Hepatocyte (in vitro differentiated cells): ENCODE measurements at regions not wholly inside any gene's neighbourhood (a gene's known extent, or its start where the extent isn't known, plus 50 kb on each side); places are given as distances from the start of the nearest gene placed in this dataset.
A peak's percentile ranks its signal among the peaks of the same experiment; 100 is the strongest.

Source experiments
- DNase-seq: peaks from one replicate; pipeline ENCODE4 v3.0.0-alpha.2; 2016; ENCODE audit warnings: low spot score
- H2AFZ ChIP-seq: fragments of 200-600 bp; sonication (generic); 2 replicates; pipeline ENCODE4 v1.6.0; 2016; ENCODE audit warnings: antibody characterized with exemption, mild to moderate bottlenecking
- H3K27ac ChIP-seq: fragments of 200-600 bp; sonication (generic); 2 replicates; pipeline ENCODE4 v1.5.1; 2016; ENCODE audit warnings: mild to moderate bottlenecking
- H3K27me3 ChIP-seq: fragments of 200-600 bp; sonication (generic); 2 replicates; pipeline ENCODE4 v1.6.1; 2016
- H3K36me3 ChIP-seq: fragments of 200-600 bp; sonication (generic); replicated peaks from 2 replicates; pipeline ENCODE4 v1.5.1; 2016; ENCODE audit warnings: low read depth; ENCODE audit not compliant: insufficient read depth
- H3K4me1 ChIP-seq: fragments of 200-600 bp; sonication (generic); 2 replicates; pipeline ENCODE4 v1.5.1; 2016; ENCODE audit warnings: mild to moderate bottlenecking, moderate library complexity; ENCODE audit not compliant: insufficient read depth
- H3K4me2 ChIP-seq: fragments of 200-600 bp; sonication (generic); 2 replicates; pipeline ENCODE4 v1.6.0; 2016
- H3K4me3 ChIP-seq: fragments of 200-600 bp; sonication (generic); 2 replicates; pipeline ENCODE4 v1.5.1; 2016; ENCODE audit warnings: mild to moderate bottlenecking
- H3K79me2 ChIP-seq: fragments of 200-600 bp; sonication (generic); 2 replicates; pipeline ENCODE4 v1.6.0; 2017; ENCODE audit warnings: mild to moderate bottlenecking
- H3K9me2 ChIP-seq: fragments of 200-600 bp; sonication (generic); replicated peaks from 2 replicates; pipeline ENCODE4 v1.6.0; 2017; ENCODE audit warnings: mild to moderate bottlenecking; ENCODE audit not compliant: insufficient read depth
- H3K9me3 ChIP-seq: fragments of 200-600 bp; sonication (generic); 2 replicates; pipeline ENCODE4 v1.5.1; 2016; ENCODE audit warnings: low read depth, mild to moderate bottlenecking
- H4K20me1 ChIP-seq: fragments of 200-600 bp; sonication (generic); 2 replicates; pipeline ENCODE4 v1.6.0; 2016; ENCODE audit warnings: mild to moderate bottlenecking; ENCODE audit not compliant: insufficient read depth, poor library complexity, severe bottlenecking
- CTCF ChIP-seq: fragments of 200-600 bp; sonication (generic); IDR thresholded peaks from 2 replicates; pipeline ENCODE4 v1.5.1; 2016; ENCODE audit warnings: antibody characterized with exemption, mild to moderate bottlenecking; ENCODE audit not compliant: poor library complexity
- EZH2 ChIP-seq: fragments of 200-600 bp; sonication (generic); IDR thresholded peaks from 2 replicates; pipeline ENCODE4 v1.6.1; 2016; ENCODE audit warnings: antibody characterized with exemption, mild to moderate bottlenecking, borderline replicate concordance
- EZH2phosphoT487 ChIP-seq: fragments of 200-600 bp; sonication (generic); IDR thresholded peaks from one replicate; pipeline ENCODE4 v1.6.1; 2018; ENCODE audit warnings: antibody characterized with exemption, mild to moderate bottlenecking, low read depth, moderate library complexity; ENCODE audit not compliant: unreplicated experiment, severe bottlenecking
- WGBS: methylation state at CpG from one replicate; pipeline ENCODE4 v1.1.6; 2016; ENCODE audit warnings: low lambda C conversion rate; ENCODE audit errors: missing lambda C conversion rate; 5-methylcytosine and 5-hydroxymethylcytosine counted together

- Histone ChIP-seq H3K27ac (peak overlapping the region; percentile 91), H3K9me2 (no peaks in the 10 kb centered on the region), H3K27me3 (no peaks in the 10 kb centered on the region), H3K36me3 (no peaks in the 10 kb centered on the region), H3K4me1 (peaks cover 67% of the 10 kb centered on the region), H4K20me1 (peaks cover 67% of the 10 kb centered on the region), H2AFZ (no peak overlapping the region), H3K79me2 (peaks cover 97% of the 10 kb centered on the region), H3K9me3 (no peaks in the 10 kb centered on the region), H3K4me2 (peak overlapping the region; percentile 67), H3K4me3 (no peak overlapping the region)
- 66% methylated on average over 26 of the region's 26 CpGs for WGBS
- TF ChIP-seq EZH2phosphoT487 (no peak), EZH2 (no peak), CTCF (no peak)
- peak; percentile 49 for DNase-seq
Observed at GRCh38 chr12:124507188-124508109, 60.0 kb downstream of the NCOR2 start.

GRCh38 chr12:124506832-124507153 lies 60.6 kb downstream of the NCOR2 start:
- Histone ChIP-seq H3K9me2 (no peaks in the 10 kb centered on the region), H3K36me3 (no peaks in the 10 kb centered on the region), H2AFZ (no peak overlapping the region), H3K4me2 (peak overlapping the region; percentile 67), H3K4me3 (no peak overlapping the region), H3K27me3 (no peaks in the 10 kb centered on the region), H3K4me1 (peaks cover 70% of the 10 kb centered on the region), H3K27ac (peak overlapping the region; percentile 91), H3K9me3 (no peaks in the 10 kb centered on the region), H4K20me1 (peaks cover 72% of the 10 kb centered on the region), H3K79me2 (peaks cover 97% of the 10 kb centered on the region)
- no peak for DNase-seq
- no peak for TF ChIP-seq EZH2
- TF ChIP-seq EZH2phosphoT487, result no peak
- no peak for TF ChIP-seq CTCF
- WGBS, result 58% methylated on average over 8 of the region's 8 CpGs

GRCh38 chr12:124506145-124506831 lies 61.1 kb downstream of the NCOR2 start:
- Histone ChIP-seq H3K4me2 (peak overlapping the region; percentile 67), H3K9me3 (no peaks in the 10 kb centered on the region), H2AFZ (no peak overlapping the region), H3K4me3 (no peak overlapping the region), H3K27me3 (no peaks in the 10 kb centered on the region), H3K79me2 (peaks cover 97% of the 10 kb centered on the region), H3K36me3 (no peaks in the 10 kb centered on the region), H3K9me2 (no peaks in the 10 kb centered on the region), H4K20me1 (peaks cover 77% of the 10 kb centered on the region), H3K27ac (peak overlapping the region; percentile 91), H3K4me1 (peaks cover 75% of the 10 kb centered on the region)
- TF ChIP-seq EZH2phosphoT487, result no peak
- TF ChIP-seq CTCF, result no peak
- TF ChIP-seq EZH2, result no peak
- WGBS, result 45% methylated on average over 30 of the region's 30 CpGs
- DNase-seq, result peak; percentile 64
